H1 (cell line): ENCODE measurements at regions not wholly inside any gene's neighbourhood (a gene's known extent, or its start where the extent isn't known, plus 50 kb on each side); places are given as distances from the start of the nearest gene placed in this dataset.

Experiments used
- CTCF ChIA-PET: fragments of 300-600 bp; sonication (Branson Sonifier 250); formaldehyde crosslinking; loops from one replicate; lab custom pipeline; 2021; ENCODE audit not compliant: partially characterized antibody; lab: Charles Lee
- POLR2A ChIA-PET: fragments of 300-600 bp; sonication (Branson Sonifier 250); formaldehyde crosslinking; loops from one replicate; lab custom pipeline; 2021; ENCODE audit warnings: inconsistent platforms; ENCODE audit not compliant: partially characterized antibody; lab: Charles Lee
- DNase-seq, 2 experiments: peaks; one replicate each; pipeline versions ENCODE4 v3.0.0 to v3.0.0-alpha.2; 2010 to 2022; ENCODE audit warnings: low spot score in 2 of 2, low read depth in 1 of 2, mixed read lengths in 1 of 2
- FAIRE-seq: peaks from 2 replicates; lab custom pipeline; 2011; peaks lifted over from hg19 to GRCh38; lab: Jason Lieb, UNC
- H2AFZ ChIP-seq: 2 replicates; pipeline ENCODE4 v1.8.1; 2012; ENCODE audit warnings: low read length, inconsistent platforms
- H2AK5ac ChIP-seq: 2 replicates; pipeline ENCODE4 v1.6.1; 2013; ENCODE audit warnings: low read depth, low read length
- H2BK120ac ChIP-seq: replicated peaks from 2 replicates; pipeline ENCODE3; 2013; ENCODE audit warnings: low read depth, low read length, inconsistent platforms
- H2BK12ac ChIP-seq: 2 replicates; pipeline ENCODE4 v1.6.1; 2013; ENCODE audit warnings: low read depth, low read length
- H2BK15ac ChIP-seq: 2 replicates; pipeline ENCODE4 v1.6.1; 2013; ENCODE audit warnings: low read length
- H2BK20ac ChIP-seq: 2 replicates; pipeline ENCODE4 v1.6.1; 2013; ENCODE audit warnings: low read length
- H2BK5ac ChIP-seq: 2 replicates; pipeline ENCODE4 v1.6.1; 2013; ENCODE audit warnings: low read depth, low read length
- H3K14ac ChIP-seq: 2 replicates; pipeline ENCODE4 v1.6.1; 2013; ENCODE audit warnings: inconsistent platforms; ENCODE audit not compliant: insufficient read length
- H3K18ac ChIP-seq: 2 replicates; pipeline ENCODE4 v1.6.1; 2013; ENCODE audit warnings: low read length; ENCODE audit errors: extremely low read depth
- H3K23ac ChIP-seq: 2 replicates; pipeline ENCODE4 v1.6.1; 2013; ENCODE audit warnings: inconsistent platforms; ENCODE audit not compliant: insufficient read length
- H3K23me2 ChIP-seq: 2 replicates; pipeline ENCODE4 v1.6.1; 2013; ENCODE audit warnings: low read depth, low read length
- H3K27ac ChIP-seq: 2 replicates; pipeline ENCODE4 v1.6.1; 2011; ENCODE audit warnings: low read depth, low read length, inconsistent platforms
- H3K27me3 ChIP-seq, 4 experiments: replicated peaks in 1 of 4; 1 replicate in 1 of 4; 2 replicates in 3 of 4; pipeline versions ENCODE4 v1.6.1 to v1.8.1; 2011 to 2013; ENCODE audit warnings: low read length in 3 of 4, mild to moderate bottlenecking in 3 of 4, inconsistent platforms in 2 of 4, mixed read lengths in 2 of 4, moderate library complexity in 1 of 4; ENCODE audit not compliant: control insufficient read depth in 3 of 4, insufficient read depth in 3 of 4; ENCODE audit errors: extremely low read depth in 1 of 4
- H3K36me3 ChIP-seq, 4 experiments: 2 replicates each; pipeline versions ENCODE4 v1.6.1 to v1.8.1; 2011 to 2013; ENCODE audit warnings: mild to moderate bottlenecking in 4 of 4, low read length in 3 of 4, moderate library complexity in 2 of 4, control low read depth in 1 of 4, inconsistent platforms in 1 of 4; ENCODE audit not compliant: insufficient read depth in 4 of 4, control insufficient read depth in 2 of 4
- H3K4ac ChIP-seq: replicated peaks from 2 replicates; pipeline ENCODE3; 2013; ENCODE audit warnings: low read length, low read depth, mixed read lengths, inconsistent platforms; ENCODE audit not compliant: insufficient read length
- H3K4me1 ChIP-seq, 4 experiments: replicated peaks in 1 of 4; 1 replicate in 1 of 4; 2 replicates in 3 of 4; pipeline versions ENCODE4 v1.6.1 to v1.8.1; 2011 to 2013; ENCODE audit warnings: low read length in 3 of 4, inconsistent platforms in 2 of 4, mixed read lengths in 1 of 4; ENCODE audit not compliant: insufficient read depth in 4 of 4, control insufficient read depth in 3 of 4
- H3K4me2 ChIP-seq, 2 experiments: 2 replicates each; pipeline versions ENCODE4 v1.6.1 to v1.8.1; 2011 to 2013; ENCODE audit warnings: low read depth in 2 of 2, low read length in 2 of 2, control low read depth in 1 of 2, inconsistent platforms in 1 of 2, mild to moderate bottlenecking in 1 of 2; ENCODE audit not compliant: insufficient read depth in 1 of 2
- H3K4me3 ChIP-seq, 4 experiments: fragments of 200-600, 300-600 bp in 1 of 4; sonication (generic), shearing (Covaris generic), sonication (Bioruptor Twin) in 1 of 4; 2 replicates each; pipeline versions ENCODE4 v1.5.1 to v1.8.1; 2011 to 2016; ENCODE audit warnings: low read length in 4 of 4, low read depth in 3 of 4, control low read depth in 2 of 4, inconsistent platforms in 2 of 4, mild to moderate bottlenecking in 2 of 4, mixed read lengths in 1 of 4, moderate library complexity in 1 of 4; ENCODE audit not compliant: insufficient read depth in 2 of 4; ENCODE audit errors: extremely low read depth in 1 of 4
- H3K56ac ChIP-seq: replicated peaks from 2 replicates; pipeline ENCODE3; 2013; ENCODE audit warnings: low read depth, mild to moderate bottlenecking, mixed read lengths, low read length, inconsistent platforms; ENCODE audit not compliant: insufficient read length
- H3K79me1 ChIP-seq: 2 replicates; pipeline ENCODE4 v1.6.1; 2013; ENCODE audit warnings: low read depth, low read length, control low read depth
- H3K79me2 ChIP-seq, 2 experiments: 2 replicates each; pipeline versions ENCODE4 v1.6.1 to v1.8.1; 2012 to 2013; ENCODE audit warnings: low read length in 2 of 2, mild to moderate bottlenecking in 2 of 2, inconsistent platforms in 1 of 2; ENCODE audit not compliant: insufficient read depth in 2 of 2, control insufficient read depth in 1 of 2
- H3K9ac ChIP-seq, 4 experiments: replicated peaks in 1 of 4; 1 replicate in 1 of 4; 2 replicates in 3 of 4; pipeline versions ENCODE4 v1.6.1 to v1.8.1; 2011 to 2013; ENCODE audit warnings: low read depth in 3 of 4, low read length in 3 of 4, control low read depth in 2 of 4, mild to moderate bottlenecking in 2 of 4, moderate library complexity in 2 of 4, inconsistent platforms in 1 of 4; ENCODE audit errors: extremely low read depth in 1 of 4
- H3K9me3 ChIP-seq, 2 experiments: 2 replicates each; pipeline versions ENCODE4 v1.6.1 to v1.8.1; 2012 to 2013; ENCODE audit warnings: mild to moderate bottlenecking in 2 of 2, moderate library complexity in 2 of 2, control low read depth in 1 of 2, inconsistent platforms in 1 of 2, low read depth in 1 of 2, low read length in 1 of 2, mixed read lengths in 1 of 2; ENCODE audit not compliant: insufficient read depth in 2 of 2
- H4K20me1 ChIP-seq, 2 experiments: replicated peaks in 1 of 2; 2 replicates each; pipeline versions ENCODE3 to v1.8.1; 2011 to 2013; ENCODE audit warnings: inconsistent platforms in 2 of 2, low read length in 2 of 2, mild to moderate bottlenecking in 1 of 2; ENCODE audit not compliant: insufficient read depth in 2 of 2, control insufficient read depth in 1 of 2
- H4K5ac ChIP-seq: 2 replicates; pipeline ENCODE4 v1.6.1; 2013; ENCODE audit warnings: low read length, low read depth, mixed read lengths, inconsistent platforms; ENCODE audit not compliant: insufficient read length
- H4K8ac ChIP-seq: 2 replicates; pipeline ENCODE4 v1.8.0; 2013; ENCODE audit warnings: mild to moderate bottlenecking, moderate library complexity, low read length, inconsistent platforms; ENCODE audit not compliant: insufficient read depth; ENCODE audit errors: extremely low read depth
- H4K91ac ChIP-seq: replicated peaks from 2 replicates; pipeline ENCODE3; 2013; ENCODE audit warnings: low read length, mixed read lengths, inconsistent platforms; ENCODE audit not compliant: insufficient read length
- KDM5A ChIP-seq: fragments of 200-600 bp; IDR thresholded peaks from 2 replicates; pipeline ENCODE4 v1.7.1; 2012; ENCODE audit warnings: mild to moderate bottlenecking, low read length, inconsistent platforms, mixed read lengths
- MAFK ChIP-seq: IDR thresholded peaks from 2 replicates; pipeline ENCODE4 v1.6.1; 2012; ENCODE audit warnings: low read depth, mild to moderate bottlenecking, improper control_type of control experiment, low read length

DNA sequence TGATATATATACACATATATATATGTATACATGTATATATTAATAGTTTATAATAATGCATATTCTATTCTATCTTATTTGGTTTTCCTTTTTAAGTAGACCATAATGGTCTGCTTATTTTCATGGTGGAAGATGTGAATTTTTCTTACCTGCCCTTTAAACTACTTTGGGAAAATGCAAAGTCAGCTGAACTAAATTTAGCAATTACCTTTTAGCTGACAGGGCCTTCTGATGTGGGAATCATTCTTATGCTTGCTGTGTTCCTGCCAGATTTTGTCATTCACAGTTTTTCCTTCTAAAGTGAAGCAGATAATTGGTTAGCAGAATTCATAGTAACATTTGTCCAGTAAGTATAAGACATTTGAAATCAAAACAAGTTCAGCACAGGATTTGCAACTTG is 63.2 kb upstream of the SAMSN1 start:
- DNase-seq (no peak), FAIRE-seq (no peak)
- POLR2A ChIA-PET: no interaction called here
- H4K5ac ChIP-seq: no peak overlapping the region
- H3K27ac ChIP-seq: no peak overlapping the region
- H3K56ac ChIP-seq: no peak overlapping the region
- no peak overlapping the region for H3K9ac ChIP-seq
- H2AFZ ChIP-seq: no peak overlapping the region
- no peak overlapping the region for H2AK5ac ChIP-seq
- no peak overlapping the region for H3K14ac ChIP-seq
- H2BK15ac ChIP-seq: no peak overlapping the region
- H2BK5ac ChIP-seq: no peak overlapping the region
- no peaks in the 10 kb centered on the region for H3K79me1 ChIP-seq
- no peak overlapping the region for H3K23ac ChIP-seq
- no peak overlapping the region for H3K4me3 ChIP-seq
- TF ChIP-seq KDM5A (no peak), MAFK (peak; percentile 21; the same call in 1 of the 2 replicates)
- H3K4me2 ChIP-seq: no peak overlapping the region
- H4K91ac ChIP-seq: no peak overlapping the region
- CTCF ChIA-PET: no interaction called here
- H3K36me3 ChIP-seq: peaks cover 0 to 8% (median 0%) of the 10 kb centered on the region in 4 experiments; a peak in 1 of 8 replicates
- no peak overlapping the region for H2BK20ac ChIP-seq
- no peak overlapping the region for H2BK120ac ChIP-seq
- H3K79me2 ChIP-seq: no peaks in the 10 kb centered on the region
- no peaks in the 10 kb centered on the region for H4K20me1 ChIP-seq
- no peaks in the 10 kb centered on the region for H3K27me3 ChIP-seq
- H3K4me1 ChIP-seq: peaks cover 0 to 10% (median 2%) of the 10 kb centered on the region in 4 experiments; a peak in 4 of 7 replicates
- no peak overlapping the region for H2BK12ac ChIP-seq
- no peak overlapping the region for H4K8ac ChIP-seq
- no peaks in the 10 kb centered on the region for H3K23me2 ChIP-seq
- no peak overlapping the region for H3K18ac ChIP-seq
- peaks cover 0 to 3% of the 10 kb centered on the region in 2 experiments; a peak in 1 of 4 replicates for H3K9me3 ChIP-seq
- H3K4ac ChIP-seq: no peak overlapping the region
